GM21576 (cell line): ENCODE measurements at regions not wholly inside any gene's neighbourhood (a gene's known extent, or its start where the extent isn't known, plus 50 kb on each side); places are given as distances from the start of the nearest gene placed in this dataset.
"Not testable (repeated sequence)": the region's sequence is repeated elsewhere in the genome, so short reads cannot be mapped to it uniquely, and the experiment has no call there.

Source experiments
- ATAC-seq: cut with Tn5 transposase; IDR thresholded peaks from one replicate; pipeline ENCODE4 v1.9.1; 2021; ENCODE audit warnings: mild to moderate bottlenecking, moderate library complexity; ENCODE audit not compliant: unreplicated experiment

DNA sequence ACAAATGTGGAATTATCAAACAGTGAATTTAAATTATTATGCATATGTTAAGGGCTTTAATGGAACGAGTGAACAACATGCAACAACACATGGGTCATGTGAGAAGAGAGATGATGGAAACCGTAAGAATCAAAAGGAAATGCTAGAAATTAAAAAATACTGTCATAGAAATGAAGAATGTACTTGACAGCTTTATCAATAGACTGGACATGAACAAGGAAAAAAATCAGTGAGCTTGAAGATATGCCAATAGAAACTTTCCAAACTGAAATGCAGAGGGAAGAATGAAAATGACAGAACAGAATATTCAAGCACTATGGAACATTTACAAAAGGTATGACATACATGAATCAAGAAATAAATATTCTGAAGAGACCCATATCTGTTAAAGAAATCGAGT lies 117.7 kb upstream of the KCNJ3 start:
- ATAC-seq, result no peak

- ATAC-seq, result not testable (repeated sequence)
Measured at GRCh38 chr2:154582694-154583093, 115.8 kb upstream of the KCNJ3 start.

GRCh38 chr2:154583274-154583673 lies 115.2 kb upstream of the KCNJ3 start:
- not testable (repeated sequence) for ATAC-seq

- ATAC-seq, result no peak
Measured at GRCh38 chr2:154587739-154588138, 110.8 kb upstream of the KCNJ3 start.

GRCh38 chr2:154588838-154589237 lies 109.7 kb upstream of the KCNJ3 start:
- ATAC-seq, result no peak

GRCh38 chr2:154589514-154589913 lies 109.0 kb upstream of the KCNJ3 start:
- no peak for ATAC-seq

- ATAC-seq, result no peak
Measured at GRCh38 chr2:154591294-154591820, 107.1 kb upstream of the KCNJ3 start.

GRCh38 chr2:154599189-154599588 lies 99.3 kb upstream of the KCNJ3 start:
- ATAC-seq, result no peak

DNA sequence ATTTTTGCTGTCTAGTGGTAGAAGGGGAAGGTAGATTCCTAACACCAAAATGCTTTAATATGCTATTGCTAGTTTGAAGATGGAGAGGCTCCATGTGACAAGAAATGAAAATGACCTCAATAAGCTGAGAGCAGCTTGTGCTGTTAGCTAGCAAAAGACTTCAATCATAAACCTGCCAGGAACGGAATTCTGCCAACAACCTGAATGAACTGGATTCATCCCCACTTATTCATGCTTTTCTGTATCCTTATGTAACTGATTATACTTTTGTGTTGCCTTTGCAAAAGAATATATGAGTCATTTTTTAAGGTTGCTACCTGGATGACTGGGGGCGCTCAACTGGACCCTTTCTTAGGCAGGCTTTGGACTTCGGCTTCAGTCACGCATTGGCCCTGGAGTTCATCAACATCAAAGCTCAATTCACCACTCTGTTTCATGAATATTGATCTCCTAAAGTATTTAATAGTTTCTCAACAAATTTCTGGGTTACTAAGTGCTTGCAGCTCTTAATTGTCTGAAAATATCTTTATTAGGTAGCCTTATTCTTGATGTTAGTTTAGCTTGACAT lies 97.5 kb upstream of the KCNJ3 start:
- ATAC-seq, result no peak

DNA sequence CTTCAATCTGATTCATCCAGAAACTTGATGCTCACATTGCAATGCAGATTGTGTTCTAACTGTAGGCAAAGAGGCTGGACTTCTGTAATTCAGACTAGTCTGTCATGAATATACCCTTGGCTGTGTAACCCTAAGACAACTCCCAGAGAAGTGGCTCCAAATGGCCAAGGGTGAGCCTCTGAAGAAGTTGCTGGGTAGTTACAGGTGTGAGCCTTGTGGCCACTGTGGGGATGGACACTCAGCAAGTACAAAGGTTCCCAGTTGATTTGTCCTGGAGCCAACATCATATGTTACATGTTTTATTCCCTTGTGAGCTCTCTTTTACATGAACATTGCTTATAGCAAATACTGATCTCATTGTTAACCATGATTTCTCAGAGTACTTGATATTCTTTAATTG lies 94.8 kb upstream of the KCNJ3 start:
- no peak for ATAC-seq

- no peak for ATAC-seq
Measured at GRCh38 chr2:154608438-154608837, 90.1 kb upstream of the KCNJ3 start.

DNA sequence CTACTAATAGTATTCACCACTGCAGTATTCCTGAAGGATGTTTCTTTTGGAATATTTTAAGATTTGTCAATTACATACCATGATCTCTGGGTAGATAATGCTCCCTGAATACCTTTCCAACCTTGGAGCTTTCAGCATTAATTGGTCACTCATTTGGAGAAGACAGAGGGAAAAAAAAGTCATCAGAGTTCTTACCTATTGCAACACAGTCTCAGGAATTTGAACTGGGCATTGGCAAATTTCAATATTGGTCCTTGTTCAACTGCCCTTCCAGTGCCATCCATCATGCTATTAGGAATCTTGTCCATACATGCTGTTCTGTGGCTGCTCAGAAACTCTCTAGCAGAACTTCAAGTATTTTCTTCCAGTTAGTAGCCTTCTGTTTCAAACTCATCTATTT lies 83.6 kb upstream of the KCNJ3 start:
- no peak for ATAC-seq

DNA sequence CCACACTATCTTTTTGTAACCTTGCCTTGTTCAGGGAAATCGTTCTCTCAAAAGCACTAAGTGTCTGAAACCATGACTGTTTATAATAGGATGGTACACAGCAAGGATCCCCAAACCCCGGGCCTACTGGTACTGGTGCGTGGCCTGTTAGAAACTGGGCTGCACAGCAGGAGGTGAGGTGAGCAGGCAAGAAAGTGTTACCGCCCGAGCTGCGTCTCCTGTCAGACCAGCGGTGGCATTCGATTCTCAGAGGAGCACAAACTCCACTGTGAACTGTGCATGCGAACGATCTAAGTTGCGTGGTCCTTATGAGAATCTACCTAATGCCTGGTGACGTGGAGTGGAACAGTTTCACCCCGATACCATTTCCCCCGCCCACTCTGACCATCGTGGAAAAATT lies 81.8 kb upstream of the KCNJ3 start:
- no peak for ATAC-seq

DNA sequence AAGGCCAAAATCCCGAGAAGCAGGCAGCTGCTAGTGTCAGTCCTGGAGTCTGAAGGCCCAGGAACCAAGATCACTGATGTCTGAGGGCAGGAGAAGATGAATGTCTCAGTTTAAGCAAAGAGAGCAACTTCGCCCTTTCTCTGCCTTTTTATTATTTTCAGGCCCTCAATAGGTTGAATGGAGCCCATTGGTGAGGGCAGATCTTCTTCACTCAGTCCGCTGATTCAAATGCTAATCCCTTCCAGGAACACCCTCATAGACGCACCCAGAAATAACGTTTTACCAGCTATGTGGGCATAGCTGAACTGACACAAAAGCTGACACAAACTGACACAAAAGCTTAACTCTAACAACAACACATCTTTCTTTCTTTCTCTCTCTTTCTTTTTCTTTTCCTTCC lies 78.0 kb upstream of the KCNJ3 start:
- no peak for ATAC-seq

- ATAC-seq, result peak; percentile 49
Measured at GRCh38 chr2:154623819-154624218, 74.7 kb upstream of the KCNJ3 start.

DNA sequence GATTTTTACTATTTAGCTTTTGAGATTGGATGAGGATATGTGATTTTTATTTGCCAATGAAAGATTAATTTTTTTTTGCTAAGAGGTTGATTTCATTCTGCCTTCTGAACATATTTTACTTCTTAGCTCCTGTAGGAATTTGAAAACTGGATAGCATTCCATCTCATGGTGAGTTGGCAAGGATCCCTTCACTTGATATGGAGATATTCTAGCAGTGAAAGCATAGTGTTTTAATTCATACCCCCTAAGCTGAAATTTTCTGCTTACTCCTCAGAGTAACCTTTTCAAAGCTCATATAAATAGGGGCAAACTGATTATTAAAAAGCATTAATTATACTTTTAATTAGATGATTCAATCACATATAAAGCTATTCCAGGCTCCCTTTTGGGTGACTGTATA lies 61.0 kb upstream of the KCNJ3 start:
- ATAC-seq, result no peak

GRCh38 chr2:154638783-154639182 lies 59.7 kb upstream of the KCNJ3 start:
- no peak for ATAC-seq

GRCh38 chr2:154640000-154640399 lies 58.5 kb upstream of the KCNJ3 start:
- ATAC-seq, result no peak
